G401 (cell line): ENCODE measurements at regions not wholly inside any gene's neighbourhood (a gene's known extent, or its start where the extent isn't known, plus 50 kb on each side); places are given as distances from the start of the nearest gene placed in this dataset.

Source experiments
- DNase-seq: peaks from one replicate; pipeline ENCODE4 v3.0.0-alpha.2; 2015; ENCODE audit warnings: low spot score
- in situ Hi-C: cut with HindIII; loops from 2 replicates; pipeline ENCODE4 v1.10.0; 2016; ENCODE audit warnings: low sequenced_read_pairs, mixed read lengths

GRCh38 chr18:65347446-65347845, 403.4 kb upstream of the CDH7 start:
- peak; percentile 25 for DNase-seq
- in situ Hi-C loops: no loop called here

- in situ Hi-C loops: no loop called here
- DNase-seq: no peak
Measured at GRCh38 chr18:65346086-65346485, 404.7 kb upstream of the CDH7 start.

DNA sequence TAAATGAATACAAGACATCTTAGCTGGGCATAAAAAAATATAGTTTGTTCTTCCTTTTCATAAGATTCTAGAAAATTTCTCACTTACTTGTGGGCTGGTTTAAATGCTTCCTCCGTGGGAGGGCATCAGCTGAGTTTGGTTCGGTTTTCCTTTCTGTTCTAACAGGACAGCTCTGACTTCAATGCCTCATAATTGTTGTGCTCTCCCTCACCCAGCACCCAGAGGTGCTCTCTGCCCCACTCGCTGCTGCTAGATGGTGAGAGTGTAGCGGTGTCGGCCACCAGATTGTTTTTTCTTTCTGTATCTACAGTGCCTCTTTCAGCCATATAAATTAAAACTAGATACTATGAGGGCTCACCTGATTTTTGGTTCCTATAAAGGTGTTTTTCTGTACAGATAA, 407.2 kb upstream of the CDH7 start:
- in situ Hi-C loops: no loop called here
- no peak for DNase-seq

DNA sequence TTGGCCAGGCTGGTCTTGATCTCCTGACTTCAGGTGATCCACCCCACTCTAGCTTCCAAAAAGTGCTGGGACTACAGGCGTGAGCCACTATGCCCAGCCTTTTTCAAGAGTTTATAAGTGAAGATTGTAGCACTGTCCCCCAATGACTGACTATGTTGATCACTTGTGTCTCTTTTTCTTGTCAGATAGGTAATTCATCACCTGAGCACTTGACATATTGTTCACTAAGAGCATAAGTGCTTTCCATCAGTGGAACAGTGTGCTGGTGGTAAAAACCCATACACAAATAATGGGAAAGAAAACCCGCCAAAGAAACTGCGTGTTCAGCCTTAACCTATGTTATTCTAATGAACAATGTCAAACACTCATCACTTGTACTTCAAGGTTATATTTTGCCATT, 414.4 kb upstream of the CDH7 start:
- no peak for DNase-seq
- in situ Hi-C loops: no loop called here

DNA sequence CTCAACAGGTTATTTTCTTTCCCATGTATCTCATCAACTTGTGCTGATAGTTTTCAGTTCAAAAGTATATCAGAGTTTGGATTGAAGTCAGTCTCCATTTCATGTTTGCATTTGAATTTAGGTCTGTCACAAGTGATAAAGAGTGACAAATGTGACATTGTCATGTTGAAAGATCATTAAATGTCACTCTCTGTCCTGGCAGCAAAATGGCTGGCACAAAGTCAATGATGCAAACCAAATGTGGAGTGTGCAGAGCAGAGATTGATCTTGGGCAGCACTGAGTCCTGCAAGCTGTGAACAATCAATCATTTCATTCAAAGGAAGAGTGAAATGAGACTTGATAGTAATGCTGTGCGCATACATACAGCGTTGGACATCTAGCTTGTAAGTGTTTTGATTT, 421.8 kb upstream of the CDH7 start:
- DNase-seq: no peak
- in situ Hi-C loops: no loop called here

GRCh38 chr18:65326805-65327204, 424.0 kb upstream of the CDH7 start:
- DNase-seq: no peak
- in situ Hi-C loops: no loop called here

- no peak for DNase-seq
- in situ Hi-C loops: no loop called here
Measured at GRCh38 chr18:65322895-65323294, 427.9 kb upstream of the CDH7 start.

GRCh38 chr18:65298422-65298821, 452.4 kb upstream of the CDH7 start:
- in situ Hi-C loops: no loop called here
- no peak for DNase-seq

DNA sequence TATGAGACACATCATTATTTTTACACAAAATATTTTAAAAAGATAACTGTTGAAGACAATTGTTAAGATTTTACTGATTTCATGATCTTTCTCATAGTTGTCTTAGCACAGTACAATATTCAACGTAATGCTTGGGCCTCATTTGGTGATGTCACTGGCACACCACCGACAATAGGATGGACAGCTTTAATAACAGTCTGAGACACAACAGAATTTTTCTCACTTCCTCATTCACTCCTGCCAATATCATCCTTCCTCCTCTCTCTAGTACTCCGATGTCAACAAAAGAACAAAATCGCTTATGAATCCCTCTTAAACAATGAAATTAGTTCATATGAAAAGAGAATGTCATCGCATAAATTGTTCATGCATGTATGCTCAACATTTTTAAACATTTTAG, 461.9 kb upstream of the CDH7 start:
- no peak for DNase-seq
- in situ Hi-C loops: no loop called here

GRCh38 chr18:65287652-65288051, 463.2 kb upstream of the CDH7 start:
- in situ Hi-C loops: no loop called here

DNA sequence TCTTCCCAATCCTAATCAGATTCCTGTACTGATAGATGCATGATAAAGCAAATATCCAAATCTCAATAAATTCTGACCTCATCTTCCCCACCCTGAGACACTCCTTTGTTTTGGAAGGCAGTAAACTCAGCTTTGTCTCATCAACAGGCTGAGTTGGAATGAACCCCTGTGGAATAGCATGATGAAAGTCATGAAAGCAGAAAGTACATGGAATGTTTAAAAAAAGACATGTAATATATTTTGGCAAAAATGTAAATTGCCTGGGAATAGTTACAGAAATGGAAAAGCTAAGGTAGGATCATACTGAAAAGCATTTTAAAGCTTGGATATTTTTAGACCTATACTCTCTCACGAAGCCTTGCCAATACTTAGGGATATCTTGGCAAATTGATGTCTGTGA, 468.7 kb upstream of the CDH7 start:
- DNase-seq: no peak
- in situ Hi-C loops: no loop called here

More at GRCh38 chr18:65287652-65288051, 463.2 kb upstream of the CDH7 start:
- DNase-seq: no peak

DNA sequence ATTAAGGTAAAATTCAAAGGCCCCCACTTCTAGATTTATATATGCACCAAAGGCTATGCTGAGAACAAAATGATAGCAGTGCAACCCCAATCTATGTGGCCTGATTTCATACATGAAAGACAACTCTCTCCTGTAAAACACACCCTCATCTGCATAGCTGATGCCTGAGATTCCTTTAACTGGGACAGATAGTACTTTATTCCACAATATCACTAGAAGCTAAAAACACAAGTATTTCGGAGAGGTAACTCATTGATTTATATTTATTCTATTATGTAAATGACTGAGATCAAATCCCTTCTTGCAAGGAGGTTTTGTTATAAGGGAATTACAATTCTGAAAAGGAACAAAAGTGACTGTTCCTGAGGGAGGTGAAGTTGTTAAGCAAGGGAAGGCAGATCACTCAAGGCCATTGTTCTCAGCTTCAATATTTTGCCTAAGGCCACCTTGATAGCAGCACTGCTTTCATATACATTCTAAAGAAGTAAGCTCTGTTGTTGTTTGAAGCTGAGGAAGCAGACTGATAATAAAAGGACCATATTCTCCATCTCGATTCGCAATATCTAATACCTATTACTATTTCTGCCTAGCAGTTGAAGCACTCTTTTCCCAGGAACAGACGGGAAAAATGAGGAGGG, 471.0 kb upstream of the CDH7 start:
- no peak for DNase-seq
- in situ Hi-C loops: no loop called here

GRCh38 chr18:65278939-65279667, 471.7 kb upstream of the CDH7 start:
- in situ Hi-C loops: no loop called here
- DNase-seq: no peak

DNA sequence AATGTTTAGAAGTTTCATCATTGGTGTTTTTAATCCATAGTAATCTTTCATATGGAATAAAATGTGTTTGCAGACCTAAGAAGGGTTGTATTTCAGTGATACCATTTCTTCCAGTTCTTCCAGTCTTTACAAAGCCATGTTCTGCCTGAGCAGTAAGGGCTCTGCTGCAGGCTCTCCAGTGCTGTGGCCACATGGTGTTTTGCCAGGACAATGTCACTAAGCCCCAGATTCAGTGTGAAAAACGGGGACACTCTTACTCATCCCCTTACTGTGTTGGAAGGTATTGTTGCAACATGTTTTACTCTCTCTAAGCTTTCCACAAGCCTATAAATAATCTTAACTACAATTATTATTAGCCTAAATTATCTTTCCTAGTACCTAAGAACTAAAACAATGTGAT, 481.4 kb upstream of the CDH7 start:
- no peak for DNase-seq
- in situ Hi-C loops: no loop called here

- no peak for DNase-seq
- in situ Hi-C loops: no loop called here
Measured at GRCh38 chr18:65265761-65266160, 485.1 kb upstream of the CDH7 start.

GRCh38 chr18:65260030-65260429, 490.8 kb upstream of the CDH7 start:
- in situ Hi-C loops: no loop called here
- DNase-seq: no peak

- DNase-seq: no peak
- in situ Hi-C loops: no loop called here
Measured at GRCh38 chr18:65259403-65259802, 491.4 kb upstream of the CDH7 start.

GRCh38 chr18:65257149-65257548, 493.7 kb upstream of the CDH7 start:
- no peak for DNase-seq
- in situ Hi-C loops: no loop called here

GRCh38 chr18:65255417-65255816, 495.4 kb upstream of the CDH7 start:
- DNase-seq: no peak
- in situ Hi-C loops: no loop called here

GRCh38 chr18:65239787-65240186, 511.0 kb upstream of the CDH7 start:
- no peak for DNase-seq
- in situ Hi-C loops: no loop called here

DNA sequence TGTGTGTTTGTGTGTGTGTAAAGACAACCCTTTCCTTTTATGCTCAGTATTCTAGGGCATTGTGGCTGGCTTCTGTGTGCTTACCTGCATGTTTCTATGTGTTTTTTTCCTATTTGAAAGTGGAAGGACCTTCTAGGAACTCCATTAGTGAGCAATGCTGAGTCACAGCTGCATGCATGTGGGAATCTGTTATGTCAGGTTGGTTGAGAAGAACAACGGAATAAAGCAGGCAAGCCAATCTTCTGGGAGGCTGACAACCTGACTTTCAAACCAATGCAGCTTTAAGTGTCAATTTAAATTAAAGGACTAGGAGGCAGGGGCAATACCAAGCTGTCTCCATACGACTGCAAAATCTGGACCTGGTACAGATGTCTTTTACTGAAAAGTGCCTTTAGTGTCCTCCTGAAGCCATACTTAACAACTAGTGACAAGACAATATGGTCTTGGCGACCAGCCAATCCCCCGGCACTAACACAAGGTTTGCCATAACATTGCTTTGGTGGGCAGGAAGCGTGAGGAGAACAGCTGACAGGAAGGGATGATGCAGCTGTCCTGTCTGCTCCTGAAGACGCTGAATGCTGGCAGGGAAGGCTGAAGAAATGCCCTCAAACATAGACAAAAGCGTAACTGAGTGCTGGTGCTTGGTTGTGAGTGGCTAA, 514.7 kb upstream of the CDH7 start:
- peak; percentile 6 for DNase-seq
- in situ Hi-C loops: no loop called here
